ENCODE measurements at regions not wholly inside any gene's neighbourhood (a gene's known extent, or its start where the extent isn't known, plus 50 kb on each side); places are given as distances from the start of the nearest gene placed in this dataset.

DNA sequence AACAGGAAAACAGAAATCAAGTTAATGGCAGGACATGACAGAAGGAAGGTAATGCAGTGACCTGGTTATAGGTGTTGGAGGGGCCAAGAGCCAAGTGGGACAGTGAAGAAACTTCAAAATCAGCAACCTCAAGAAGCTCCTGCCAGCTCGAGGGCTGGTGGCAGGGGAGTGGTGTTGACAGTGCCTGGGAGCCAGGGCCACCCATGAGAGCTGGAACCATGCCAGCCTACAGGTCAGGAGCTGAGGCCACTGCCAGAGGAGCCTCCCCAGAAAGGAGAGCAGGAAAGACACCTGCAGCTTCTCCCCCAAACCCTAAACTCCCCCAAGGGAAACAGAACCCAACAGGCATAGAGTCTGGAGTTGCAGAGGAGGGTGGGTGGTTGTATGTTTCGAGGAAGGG is 262.1 kb downstream of the LRFN2 start:
- ATAC-seq, result no peak
- intact Hi-C loops (cut with DNase I), result loop anchor here in 1 of 2 donors (5.0 to 10.0 kb wide), 2 partner anchors 257 to 700 kb away; no protein-coding TSS in a partner anchor

DNA sequence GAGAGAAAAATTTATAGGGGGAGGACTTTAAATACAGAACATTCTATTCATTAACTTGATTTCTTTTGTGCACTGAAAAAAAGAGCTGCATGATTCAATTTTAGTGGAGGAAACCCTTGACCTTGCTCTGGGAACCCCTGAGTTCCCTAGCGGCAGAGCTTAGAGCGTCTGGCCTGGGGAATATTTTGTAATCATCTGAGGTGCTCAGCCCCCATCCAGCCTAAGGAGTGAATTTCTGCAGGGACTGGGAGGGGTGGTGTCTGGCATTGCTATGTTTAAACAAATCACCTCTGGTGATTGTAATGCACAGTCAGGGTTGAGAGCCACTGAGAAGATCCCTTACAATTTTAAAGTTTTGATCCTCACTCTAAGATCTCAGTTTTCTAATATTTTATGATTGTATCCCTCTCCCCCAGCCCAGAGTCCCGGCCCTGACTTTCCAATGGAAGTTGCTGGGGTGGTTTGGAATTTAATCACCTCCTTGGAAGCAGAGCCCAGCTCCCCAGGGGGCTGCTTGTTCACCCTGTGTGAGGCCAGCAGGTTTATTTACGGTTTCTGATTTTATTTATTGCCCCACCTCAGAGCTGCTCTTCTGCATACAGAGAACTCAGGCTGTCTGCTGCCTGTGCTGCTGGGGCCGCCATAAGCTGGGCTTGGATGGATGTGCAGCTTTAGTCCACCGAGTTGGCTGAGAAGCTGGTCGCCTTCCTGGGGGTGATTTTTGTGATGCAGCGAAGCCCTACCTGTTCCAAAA is 263.1 kb downstream of the LRFN2 start:
- TF ChIP-seq, protein P1, sequence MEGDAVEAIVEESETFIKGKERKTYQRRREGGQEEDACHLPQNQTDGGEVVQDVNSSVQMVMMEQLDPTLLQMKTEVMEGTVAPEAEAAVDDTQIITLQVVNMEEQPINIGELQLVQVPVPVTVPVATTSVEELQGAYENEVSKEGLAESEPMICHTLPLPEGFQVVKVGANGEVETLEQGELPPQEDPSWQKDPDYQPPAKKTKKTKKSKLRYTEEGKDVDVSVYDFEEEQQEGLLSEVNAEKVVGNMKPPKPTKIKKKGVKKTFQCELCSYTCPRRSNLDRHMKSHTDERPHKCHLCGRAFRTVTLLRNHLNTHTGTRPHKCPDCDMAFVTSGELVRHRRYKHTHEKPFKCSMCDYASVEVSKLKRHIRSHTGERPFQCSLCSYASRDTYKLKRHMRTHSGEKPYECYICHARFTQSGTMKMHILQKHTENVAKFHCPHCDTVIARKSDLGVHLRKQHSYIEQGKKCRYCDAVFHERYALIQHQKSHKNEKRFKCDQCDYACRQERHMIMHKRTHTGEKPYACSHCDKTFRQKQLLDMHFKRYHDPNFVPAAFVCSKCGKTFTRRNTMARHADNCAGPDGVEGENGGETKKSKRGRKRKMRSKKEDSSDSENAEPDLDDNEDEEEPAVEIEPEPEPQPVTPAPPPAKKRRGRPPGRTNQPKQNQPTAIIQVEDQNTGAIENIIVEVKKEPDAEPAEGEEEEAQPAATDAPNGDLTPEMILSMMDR (IDR thresholded peaks at IDR 0.05), result no peak
- H3K4me3 ChIP-seq, result no peak overlapping the region
- peaks cover 9% of the 10 kb centered on the region for H3K4me1 ChIP-seq
- no peaks in the 10 kb centered on the region for H3K9me3 ChIP-seq
- no peaks in the 10 kb centered on the region for H3K27me3 ChIP-seq (ENCODE audit: insufficient read depth in 3 of 3, low read length in 2 of 3)
- 56 to 85% (median 76%) methylated on average over 8 of the region's 8 CpGs for WGBS, 3 donors
- no peak overlapping the region for H3K27ac ChIP-seq
- ATAC-seq, result no peak
- no peaks in the 10 kb centered on the region for H3K36me3 ChIP-seq (ENCODE audit: insufficient read depth in 1 of 2, low read depth in 1 of 2)
- intact Hi-C loops (cut with DNase I), result loop anchor here in 1 of 2 donors (10.0 kb wide), 1 partner anchor 701 kb away; no protein-coding TSS in a partner anchor
- DNase-seq, result no peak

More for the DNA sequence above, 262.1 kb downstream of the LRFN2 start:
- WGBS, 3 donors, result 58 to 68% (median 64%) methylated on average over 2 of the region's 2 CpGs
- Histone ChIP-seq H3K9me3 (no peaks in the 10 kb centered on the region), H3K4me3 (no peak overlapping the region), H3K36me3 (ENCODE audit: insufficient read depth in 1 of 2, low read depth in 1 of 2) (no peaks in the 10 kb centered on the region), H3K27ac (no peak overlapping the region), H3K4me1 (peaks cover 9% of the 10 kb centered on the region), H3K27me3 (ENCODE audit: insufficient read depth in 3 of 3, low read length in 2 of 3) (no peaks in the 10 kb centered on the region)
- TF ChIP-seq, protein P1 (IDR thresholded peaks at IDR 0.05), result no peak
- no peak for DNase-seq

DNA sequence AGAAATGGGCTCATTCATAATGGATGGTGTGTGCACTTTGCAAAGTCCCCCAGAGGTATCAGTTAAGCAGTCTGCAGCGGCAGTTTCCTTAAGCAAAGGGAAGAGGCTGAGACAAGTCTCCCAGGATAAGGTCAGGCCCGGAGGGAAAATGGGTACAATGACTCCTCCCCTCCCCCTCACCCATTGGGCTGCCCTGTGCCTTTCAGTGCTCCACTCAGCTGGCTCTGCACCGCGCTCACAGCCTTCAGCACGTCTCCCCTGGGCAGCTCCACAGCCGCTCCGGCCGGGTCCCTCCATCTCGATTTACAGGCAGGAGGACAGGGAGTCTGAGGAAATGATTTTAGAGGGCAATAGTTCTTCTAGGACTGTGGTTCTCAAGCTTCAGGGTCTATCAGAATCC is 264.8 kb downstream of the LRFN2 start:
- H3K4me3 ChIP-seq, result no peak overlapping the region
- peaks cover 9% of the 10 kb centered on the region for H3K4me1 ChIP-seq
- TF ChIP-seq, protein P1 (IDR thresholded peaks at IDR 0.05), result no peak
- no peaks in the 10 kb centered on the region for H3K36me3 ChIP-seq (ENCODE audit: insufficient read depth in 1 of 2, low read depth in 1 of 2)
- H3K9me3 ChIP-seq, result no peaks in the 10 kb centered on the region
- intact Hi-C loops (cut with DNase I), result loop anchor here in 1 of 2 donors (10.0 kb wide), 1 partner anchor 702 kb away; no protein-coding TSS in a partner anchor
- no peaks in the 10 kb centered on the region for H3K27me3 ChIP-seq (ENCODE audit: insufficient read depth in 3 of 3, low read length in 2 of 3)
- H3K27ac ChIP-seq, result no peak overlapping the region
- ATAC-seq, result no peak
- WGBS, 3 donors, result 80 to 84% (median 83%) methylated on average over 9 of the region's 9 CpGs
- no peak for DNase-seq

DNA sequence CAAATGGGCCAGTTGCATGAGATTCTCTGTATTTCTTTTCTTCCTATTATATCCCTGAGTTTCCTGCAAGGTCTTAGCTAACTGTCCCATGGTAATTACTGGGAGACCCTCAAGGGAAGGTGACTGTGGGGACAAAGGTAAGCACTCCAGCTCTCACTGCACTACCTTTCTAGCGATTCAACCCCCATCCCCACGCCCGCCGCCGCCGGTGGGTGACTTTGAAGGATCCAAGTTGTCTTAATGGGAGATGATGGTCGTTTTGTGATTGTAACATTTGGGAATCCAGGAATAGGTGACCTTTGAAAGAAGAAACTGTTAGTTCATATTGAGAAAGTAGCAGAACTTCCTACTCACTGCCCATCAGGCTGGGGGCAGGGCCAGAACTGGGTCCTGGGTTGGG is 265.5 kb downstream of the LRFN2 start:
- Histone ChIP-seq H3K4me3 (no peak overlapping the region), H3K9me3 (no peaks in the 10 kb centered on the region), H3K4me1 (peaks cover 5% of the 10 kb centered on the region), H3K36me3 (ENCODE audit: insufficient read depth in 1 of 2, low read depth in 1 of 2) (no peaks in the 10 kb centered on the region), H3K27ac (no peak overlapping the region), H3K27me3 (ENCODE audit: insufficient read depth in 3 of 3, low read length in 2 of 3) (no peaks in the 10 kb centered on the region)
- DNase-seq, result no peak
- WGBS, 3 donors, result 96 to 97% (median 97%) methylated on average over 7 of the region's 7 CpGs
- ATAC-seq, result no peak
- intact Hi-C loops (cut with DNase I), result loop anchor here in 1 of 2 donors (10.0 kb wide), 1 partner anchor 703 kb away; no protein-coding TSS in a partner anchor
- TF ChIP-seq, protein P1 (IDR thresholded peaks at IDR 0.05), result no peak

Data from psoas muscle (tissue), 7 donors.